OCI-LY3 (cell line): ENCODE measurements at regions not wholly inside any gene's neighbourhood (a gene's known extent, or its start where the extent isn't known, plus 50 kb on each side); places are given as distances from the start of the nearest gene placed in this dataset.

Experiments
- CTCF ChIP-seq: fragments of 200-600, 300-600 bp; sonication (generic); IDR thresholded peaks from 2 replicates; pipeline ENCODE4 v1.5.1; 2014; ENCODE audit warnings: antibody characterized with exemption, low read length, low read depth
- EZH2phosphoT487 ChIP-seq: fragments of 200-600 bp; shearing (Covaris generic); IDR thresholded peaks from 2 replicates; pipeline ENCODE4 v1.6.1; 2018; ENCODE audit warnings: antibody characterized with exemption, mixed run types, low read depth

DNA sequence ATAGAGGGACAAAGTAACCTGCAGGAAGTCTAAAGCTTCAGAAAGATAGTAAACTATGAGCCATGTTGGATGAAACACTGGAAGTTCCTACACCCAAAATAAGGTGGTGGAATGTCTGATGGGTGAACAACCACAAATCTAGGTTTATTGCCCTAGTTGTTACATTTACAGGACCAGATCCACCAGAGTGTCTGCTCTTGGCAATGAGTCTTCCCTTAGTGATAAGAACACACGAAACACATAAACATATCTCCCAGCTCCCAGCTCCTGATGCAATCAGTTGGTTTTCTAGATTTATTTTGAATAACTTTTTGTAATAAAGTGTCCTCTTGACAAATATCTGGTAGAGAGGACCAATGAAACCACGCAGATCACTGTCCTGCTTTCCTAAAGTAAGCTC lies 329.7 kb upstream of the WWC1 start:
- TF ChIP-seq CTCF, result no peak
- TF ChIP-seq EZH2phosphoT487, result no peak
